Motor neuron (in vitro differentiated cells): ENCODE measurements at regions not wholly inside any gene's neighbourhood (a gene's known extent, or its start where the extent isn't known, plus 50 kb on each side); places are given as distances from the start of the nearest gene placed in this dataset.

Experiments
- ATAC-seq, 8 experiments: fragments of 200-7000 bp; cut with Tn5 transposase; replicated peaks in 6 of 8; 2 replicates each; pipeline ENCODE4 v1.8.0; 2021; ENCODE audit warnings: mild to moderate bottlenecking in 8 of 8, moderate library complexity in 8 of 8
- H3K27ac ChIP-seq, 2 donors: fragments of 250-450 bp; sonication (Bioruptor Pico); 2 replicates each; pipeline ENCODE4 v1.9.0; 2021; ENCODE audit warnings: antibody characterized with exemption in 2 of 2, mild to moderate bottlenecking in 2 of 2, moderate library complexity in 1 of 2
- H3K4me1 ChIP-seq, 2 donors: fragments of 250-450 bp; sonication (Bioruptor Pico); replicated peaks in 1 of 2; 2 replicates each; pipeline ENCODE4 v1.6.1; 2021; ENCODE audit warnings: antibody characterized with exemption in 2 of 2, mild to moderate bottlenecking in 2 of 2, moderate library complexity in 1 of 2
- H3K4me3 ChIP-seq, 5 donors: fragments of 250-450 bp; sonication (Bioruptor Pico); 2 replicates each; pipeline ENCODE4 v1.9.0; 2021; ENCODE audit warnings: antibody characterized with exemption in 5 of 5, mild to moderate bottlenecking in 5 of 5, moderate library complexity in 4 of 5
- WGBS, 10 experiments: fragments of 450-650 bp; shearing (Covaris generic); methylation state at CpG; one replicate each; pipeline ENCODE4 v1.0.0; 2022; 5-methylcytosine and 5-hydroxymethylcytosine counted together
- in situ Hi-C, 9 experiments: fragments of 400-800 bp; cut with MboI; loops; one replicate each; pipeline ENCODE4 v1.15.0; 2021; ENCODE audit warnings: low sequenced_read_pairs in 9 of 9, low pct_unique_long_range_greater_than_20kb in 2 of 9; ENCODE audit not compliant: unreplicated experiment in 9 of 9

- Histone ChIP-seq H3K27ac (no peak overlapping the region), H3K4me3 (no peak overlapping the region), H3K4me1 (peaks cover 0 to 10% of the 10 kb centered on the region in 2 donors)
- in situ Hi-C loops: no loop called here
- 0 to 100% (median 70%) methylated on average over 1 to 2 of the region's 2 CpGs; no CpG with 5 or more reads in 5 of the 10 experiments for WGBS, 10 experiments
- ATAC-seq: peak in 1 of 8 experiments; percentile 66
These were observed 1000.0 kb downstream of the ADGRL2 start for GRCh38 chr1:82800721-82801120.

GRCh38 chr1:82799261-82799660 is 998.5 kb downstream of the ADGRL2 start:
- ATAC-seq: no peak
- Histone ChIP-seq H3K27ac (no peak overlapping the region), H3K4me1 (peaks cover 0 to 10% of the 10 kb centered on the region in 2 donors), H3K4me3 (no peak overlapping the region)
- in situ Hi-C loops: no loop called here
- WGBS, 10 experiments: 0 to 100% (median 80%) methylated on average over 1 of the region's 1 CpG; no CpG with 5 or more reads in 3 of the 10 experiments

- Histone ChIP-seq H3K27ac (no peak overlapping the region), H3K4me3 (no peak overlapping the region), H3K4me1 (peaks cover 0 to 6% of the 10 kb centered on the region in 2 donors)
- in situ Hi-C loops: no loop called here
- WGBS, 10 experiments: 0 to 100% (median 84%) methylated on average over 1 to 3 of the region's 3 CpGs; no CpG with 5 or more reads in 1 of the 10 experiments
- ATAC-seq: no peak
These were observed 994.9 kb downstream of the ADGRL2 start for GRCh38 chr1:82795508-82796149.

- peaks cover under 1 to 3% of the 10 kb centered on the region in 2 donors for H3K4me1 ChIP-seq
- no peak overlapping the region for H3K4me3 ChIP-seq
- ATAC-seq: no peak
- in situ Hi-C loops: no loop called here
- 0 to 100% (median 65%) methylated on average over 1 to 4 of the region's 4 CpGs; no CpG with 5 or more reads in 1 of the 10 experiments for WGBS, 10 experiments
- no peak overlapping the region for H3K27ac ChIP-seq
These were observed 991.4 kb downstream of the ADGRL2 start for GRCh38 chr1:82792151-82792550.

GRCh38 chr1:82790556-82790955 is 989.8 kb downstream of the ADGRL2 start:
- WGBS, 10 experiments: 0 to 100% (median 44%) methylated on average over 1 of the region's 1 CpG; no CpG with 5 or more reads in 3 of the 10 experiments
- Histone ChIP-seq H3K4me1 (peaks cover 7 to 17% of the 10 kb centered on the region in 2 donors), H3K4me3 (no peak overlapping the region), H3K27ac (no peak overlapping the region)
- in situ Hi-C loops: no loop called here
- ATAC-seq: no peak

GRCh38 chr1:82788660-82789059 is 987.9 kb downstream of the ADGRL2 start:
- in situ Hi-C loops: no loop called here
- ATAC-seq: no peak
- 14 to 100% (median 85%) methylated on average over 1 of the region's 1 CpG for WGBS, 10 experiments
- H3K27ac ChIP-seq: no peak overlapping the region
- no peak overlapping the region for H3K4me3 ChIP-seq
- H3K4me1 ChIP-seq: peaks cover 10 to 26% of the 10 kb centered on the region in 2 donors

- in situ Hi-C loops: no loop called here
- Histone ChIP-seq H3K4me1 (peaks cover 10 to 26% of the 10 kb centered on the region in 2 donors), H3K4me3 (no peak overlapping the region), H3K27ac (no peak overlapping the region)
- no peak for ATAC-seq
- WGBS, 10 experiments: 38 to 90% (median 63%) methylated on average over 1 to 2 of the region's 2 CpGs; no CpG with 5 or more reads in 3 of the 10 experiments
These were observed 987.3 kb downstream of the ADGRL2 start for GRCh38 chr1:82788038-82788437.

- no peak overlapping the region for H3K27ac ChIP-seq
- in situ Hi-C loops: no loop called here
- H3K4me1 ChIP-seq: peaks cover 10 to 26% of the 10 kb centered on the region in 2 donors
- no peak overlapping the region for H3K4me3 ChIP-seq
- peak in 3 of 8 experiments; percentile 33 to 73 (median 41) for ATAC-seq
- 20 to 80% (median 59%) methylated on average over 1 of the region's 1 CpG; no CpG with 5 or more reads in 4 of the 10 experiments for WGBS, 10 experiments
These were observed 986.1 kb downstream of the ADGRL2 start for GRCh38 chr1:82786883-82787282.

- in situ Hi-C loops: no loop called here
- ATAC-seq: peak in 5 of 8 experiments; percentile 45 to 88 (median 79)
- no peak overlapping the region for H3K27ac ChIP-seq
- H3K4me3 ChIP-seq: no peak overlapping the region
- H3K4me1 ChIP-seq: peaks cover 10 to 26% of the 10 kb centered on the region in 2 donors
- 60 to 100% (median 94%) methylated on average over 1 of the region's 1 CpG; no CpG with 5 or more reads in 3 of the 10 experiments for WGBS, 10 experiments
These were observed 984.6 kb downstream of the ADGRL2 start for GRCh38 chr1:82785268-82785790.

- Histone ChIP-seq H3K4me3 (no peak overlapping the region), H3K4me1 (peaks cover 10 to 26% of the 10 kb centered on the region in 2 donors), H3K27ac (no peak overlapping the region)
- 0 to 100% (median 93%) methylated on average over 1 to 5 of the region's 5 CpGs; no CpG with 5 or more reads in 1 of the 10 experiments for WGBS, 10 experiments
- in situ Hi-C loops: no loop called here
- no peak for ATAC-seq
These were observed 982.3 kb downstream of the ADGRL2 start for GRCh38 chr1:82783044-82783443.

- no peak overlapping the region for H3K4me3 ChIP-seq
- WGBS, 10 experiments: 40 to 100% (median 95%) methylated on average over 1 to 2 of the region's 2 CpGs; no CpG with 5 or more reads in 3 of the 10 experiments
- peaks cover 10 to 26% of the 10 kb centered on the region in 2 donors for H3K4me1 ChIP-seq
- no peak for ATAC-seq
- in situ Hi-C loops: no loop called here
- H3K27ac ChIP-seq: no peak overlapping the region
These were observed 981.9 kb downstream of the ADGRL2 start for GRCh38 chr1:82782599-82782998.

GRCh38 chr1:82778612-82779011 is 977.9 kb downstream of the ADGRL2 start:
- 38 to 92% (median 81%) methylated on average over 1 to 4 of the region's 4 CpGs; no CpG with 5 or more reads in 1 of the 10 experiments for WGBS, 10 experiments
- in situ Hi-C loops: no loop called here
- H3K4me3 ChIP-seq: no peak overlapping the region
- ATAC-seq: no peak
- H3K4me1 ChIP-seq: peaks cover 0 to 2% of the 10 kb centered on the region in 2 donors
- H3K27ac ChIP-seq: no peak overlapping the region

- in situ Hi-C loops: no loop called here
- Histone ChIP-seq H3K4me1 (peaks cover 0 to 2% of the 10 kb centered on the region in 2 donors), H3K4me3 (no peak overlapping the region), H3K27ac (no peak overlapping the region)
- ATAC-seq: no peak
- 73 to 100% (median 95%) methylated on average over 2 to 10 of the region's 12 CpGs; no CpG with 5 or more reads in 1 of the 10 experiments for WGBS, 10 experiments
These were observed 976.5 kb downstream of the ADGRL2 start for GRCh38 chr1:82777240-82777639.
